GM20431 (cell line): ENCODE measurements at regions not wholly inside any gene's neighbourhood (a gene's known extent, or its start where the extent isn't known, plus 50 kb on each side); places are given as distances from the start of the nearest gene placed in this dataset.
"Not testable (repeated sequence)": the region's sequence is repeated elsewhere in the genome, so short reads cannot be mapped to it uniquely, and the experiment has no call there.

Experiments
- in situ Hi-C: fragments of 300-500 bp; cut with MseI, MboI; formaldehyde crosslinking; loops from one replicate; pipeline ENCODE4 v1.15.0; 2020; ENCODE audit warnings: low sequenced_read_pairs; ENCODE audit not compliant: unreplicated experiment

DNA sequence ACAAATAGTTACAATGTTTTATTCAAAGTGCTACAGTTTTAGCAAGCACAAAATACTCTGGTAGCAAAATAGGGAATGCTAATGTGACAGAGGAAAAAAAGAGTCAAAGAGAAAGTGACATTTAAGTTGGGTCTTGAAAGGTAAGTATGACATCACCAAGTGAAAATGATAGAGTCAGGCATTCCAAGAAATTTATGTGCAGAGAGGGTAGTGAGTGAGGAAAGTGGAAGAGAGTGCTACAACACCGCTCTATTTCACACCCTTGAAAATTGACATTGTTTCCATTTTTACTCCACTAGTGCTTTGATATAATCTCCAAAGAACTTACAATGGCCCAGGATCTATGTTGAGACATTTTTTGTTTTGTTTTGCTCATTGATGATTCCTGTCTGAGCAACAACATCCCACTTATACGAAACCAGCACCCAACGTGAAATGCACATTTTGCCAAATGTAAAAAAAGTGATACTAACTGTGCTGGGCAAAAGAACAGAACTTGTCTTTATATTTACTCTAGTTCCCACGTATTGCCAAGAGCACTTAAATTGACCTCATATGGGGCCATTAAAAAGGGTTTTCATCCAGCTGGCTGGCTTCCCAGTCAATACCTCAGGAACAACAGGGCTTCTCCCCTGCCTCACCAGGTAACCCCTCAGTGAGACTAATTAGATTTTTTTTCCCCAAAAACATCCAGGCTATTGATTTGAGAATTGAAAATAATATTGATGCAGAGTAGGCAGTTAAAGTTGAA lies 206.3 kb upstream of the NR5A2 start:
- in situ Hi-C loops, result no loop called here

DNA sequence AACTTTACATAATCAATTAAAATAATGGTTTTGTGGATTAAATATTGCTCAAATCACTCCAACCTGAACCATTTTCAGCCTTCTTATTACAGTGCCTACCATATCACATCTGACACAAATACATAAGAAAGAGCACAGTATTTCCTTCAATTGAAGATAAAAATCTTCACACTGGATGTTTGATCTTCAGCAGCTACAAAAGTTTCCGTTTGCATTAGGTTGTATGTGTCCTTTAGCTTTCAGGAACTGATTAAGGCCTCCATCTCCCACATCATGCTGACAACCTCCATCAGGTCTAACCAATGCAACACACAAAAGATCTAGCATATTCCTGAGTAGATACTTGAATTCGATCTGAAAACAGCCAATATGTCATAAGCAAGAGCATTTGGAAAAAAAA lies 195.1 kb upstream of the NR5A2 start:
- in situ Hi-C loops, result no loop called here

DNA sequence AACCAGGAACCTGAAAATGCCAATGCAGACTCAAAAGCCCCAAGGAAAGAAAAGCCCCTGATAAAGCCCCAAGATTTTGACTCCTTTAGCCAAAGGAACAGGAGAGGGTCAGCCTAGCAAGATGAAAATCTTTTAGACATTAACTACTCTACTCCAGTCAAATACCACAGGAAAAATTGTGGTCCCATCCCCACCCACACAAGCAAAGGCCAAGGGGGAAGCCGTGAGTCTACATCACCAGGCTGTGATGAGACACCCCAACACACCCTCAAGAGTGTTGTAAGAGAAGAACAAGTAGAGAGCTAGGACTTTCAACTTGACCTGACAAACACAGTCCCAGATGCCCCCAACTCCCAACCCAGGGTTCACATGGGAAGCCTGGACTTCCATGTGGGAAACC lies 192.8 kb upstream of the NR5A2 start:
- in situ Hi-C loops, result no loop called here

DNA sequence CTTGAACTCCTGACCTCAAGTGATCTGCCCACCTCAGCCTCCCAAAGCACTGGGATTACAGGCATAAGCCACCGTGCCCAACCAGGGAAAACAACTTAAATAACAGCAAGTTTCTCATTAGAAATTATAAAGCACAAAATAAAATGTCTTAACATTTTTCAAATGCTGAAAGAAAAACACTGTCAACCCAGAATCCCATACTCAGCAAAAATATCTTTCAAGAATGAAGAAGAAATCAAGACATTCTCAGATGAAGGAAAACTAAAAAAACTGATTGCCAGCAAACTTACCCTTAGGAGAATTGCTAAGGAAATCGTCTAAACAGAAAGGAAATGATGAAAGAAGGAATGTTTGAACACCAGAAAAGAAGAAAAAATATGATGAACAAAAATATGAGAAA lies 191.1 kb upstream of the NR5A2 start:
- in situ Hi-C loops, result no loop called here

DNA sequence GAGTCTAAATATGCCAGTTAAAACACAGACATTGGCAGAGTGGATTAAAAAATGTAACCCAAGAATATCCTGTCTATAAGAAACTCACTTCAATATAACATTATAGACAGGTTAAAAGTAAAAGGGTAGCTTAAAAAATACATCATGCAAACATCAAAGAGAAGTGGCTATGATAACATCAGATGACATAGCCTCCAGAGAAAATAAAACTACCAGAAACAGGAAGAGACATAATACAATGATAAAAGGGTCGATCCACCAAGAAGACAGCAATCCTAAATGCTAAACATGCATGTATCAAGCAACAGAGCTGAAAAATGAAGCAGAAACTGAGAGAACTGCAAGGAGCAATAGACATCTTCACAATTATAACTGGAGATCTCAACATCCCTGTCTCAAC lies 190.2 kb upstream of the NR5A2 start:
- in situ Hi-C loops, result no loop called here

DNA sequence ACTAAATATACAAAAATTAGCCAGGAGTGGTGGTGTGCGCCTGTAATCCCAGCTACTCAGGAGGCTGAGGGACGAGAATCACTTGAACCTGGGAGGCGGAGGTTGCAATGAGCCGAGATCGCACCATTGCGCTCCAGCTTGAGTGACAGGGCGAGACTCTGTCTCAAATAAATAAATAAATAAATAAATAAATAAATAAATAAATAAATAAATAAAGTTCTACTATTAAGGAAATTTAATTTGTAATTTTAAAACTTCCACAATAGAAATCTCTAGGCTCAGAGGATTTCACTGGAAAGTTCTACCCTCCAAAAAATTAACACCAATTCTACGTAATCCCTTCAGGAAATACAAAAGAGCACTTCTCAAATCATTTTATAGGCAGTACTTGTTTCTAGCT lies 187.9 kb upstream of the NR5A2 start:
- in situ Hi-C loops, result not testable (repeated sequence)

DNA sequence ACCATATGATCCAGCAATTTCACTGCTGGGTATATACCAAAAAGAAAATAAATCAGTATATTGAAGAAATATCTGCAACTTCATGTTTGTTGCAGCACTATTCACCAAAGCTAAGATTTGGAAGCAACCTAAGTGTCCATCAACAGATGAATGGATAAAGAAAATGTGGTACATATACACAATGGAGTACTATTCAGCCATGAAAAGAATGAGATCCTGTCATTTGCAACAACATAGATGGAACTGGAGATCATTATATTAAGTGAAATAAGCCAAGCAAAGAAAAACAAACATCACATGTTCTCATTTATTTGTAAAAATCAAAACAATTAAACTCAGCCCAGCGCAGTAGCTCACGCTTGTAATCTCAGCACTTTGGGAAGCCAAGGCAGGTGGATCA lies 184.4 kb upstream of the NR5A2 start:
- in situ Hi-C loops, result not testable (repeated sequence)

DNA sequence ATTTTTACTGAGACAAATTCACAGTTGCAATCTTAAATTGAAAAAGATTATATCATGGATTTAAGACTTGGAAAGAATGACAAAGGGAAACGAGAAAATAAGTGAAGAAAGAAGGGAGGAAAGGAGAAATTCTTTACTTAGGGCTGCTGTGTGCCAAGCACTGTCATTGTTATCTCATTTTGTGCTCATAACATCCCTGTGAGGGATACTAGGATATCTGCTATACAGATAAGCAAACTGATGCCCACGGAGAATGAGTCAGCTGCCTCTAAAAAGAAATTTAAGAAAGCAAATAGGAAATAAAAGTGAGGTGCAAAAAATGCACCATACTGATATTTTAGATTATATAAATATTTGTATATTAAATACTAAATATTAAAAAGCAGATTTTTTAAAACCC lies 183.6 kb upstream of the NR5A2 start:
- in situ Hi-C loops, result no loop called here

DNA sequence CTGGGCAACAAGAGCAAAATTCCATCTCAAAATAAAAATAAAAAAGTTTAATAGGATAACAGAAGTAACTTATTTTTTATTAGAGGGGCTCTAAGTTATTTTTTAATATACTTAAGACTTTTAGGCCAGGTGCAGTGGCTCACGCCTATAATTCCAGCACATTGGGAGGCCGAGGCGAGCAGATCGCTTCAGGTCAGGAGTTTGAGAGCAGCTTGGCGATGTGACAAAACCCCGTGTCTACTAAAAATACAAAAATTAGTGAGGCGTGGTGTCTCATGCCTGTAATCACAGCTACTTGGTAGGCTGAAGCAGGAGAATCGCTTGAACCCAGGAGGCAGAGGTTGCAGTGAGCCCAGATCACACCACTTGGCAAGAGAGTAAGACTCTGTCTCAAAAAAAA lies 180.5 kb upstream of the NR5A2 start:
- in situ Hi-C loops, result no loop called here

DNA sequence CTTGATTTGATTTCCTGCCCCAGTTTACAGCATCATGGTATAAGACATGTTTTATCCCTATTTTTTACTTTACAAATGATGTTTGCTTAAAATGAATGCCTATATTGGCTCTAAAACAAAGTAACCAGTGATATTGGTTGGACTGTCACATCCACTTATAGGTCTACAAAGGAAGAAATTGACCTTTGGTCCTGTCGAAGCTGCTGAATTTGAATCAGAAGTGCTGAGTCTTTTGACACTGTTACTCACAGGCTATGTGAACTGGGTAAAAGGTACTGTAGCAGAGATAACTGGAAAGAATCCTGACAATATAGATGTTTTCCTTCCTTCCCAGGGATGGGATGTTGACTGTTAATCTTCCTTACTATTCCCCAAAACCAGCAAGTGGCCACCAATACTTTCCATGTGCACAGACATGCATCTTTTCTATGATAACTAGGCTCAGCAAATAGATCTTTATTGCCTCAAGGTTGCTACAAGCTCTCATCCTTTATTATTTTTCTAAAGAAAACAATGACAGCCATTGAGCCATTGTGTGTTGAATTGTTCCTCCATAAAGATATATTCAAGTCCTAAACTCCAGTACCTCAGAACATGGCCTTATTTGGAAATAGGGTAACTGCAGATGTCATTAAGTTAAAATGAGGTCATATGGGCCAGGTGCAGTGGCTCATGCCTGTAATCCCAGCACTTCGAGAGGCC lies 175.9 kb upstream of the NR5A2 start:
- in situ Hi-C loops, result no loop called here

DNA sequence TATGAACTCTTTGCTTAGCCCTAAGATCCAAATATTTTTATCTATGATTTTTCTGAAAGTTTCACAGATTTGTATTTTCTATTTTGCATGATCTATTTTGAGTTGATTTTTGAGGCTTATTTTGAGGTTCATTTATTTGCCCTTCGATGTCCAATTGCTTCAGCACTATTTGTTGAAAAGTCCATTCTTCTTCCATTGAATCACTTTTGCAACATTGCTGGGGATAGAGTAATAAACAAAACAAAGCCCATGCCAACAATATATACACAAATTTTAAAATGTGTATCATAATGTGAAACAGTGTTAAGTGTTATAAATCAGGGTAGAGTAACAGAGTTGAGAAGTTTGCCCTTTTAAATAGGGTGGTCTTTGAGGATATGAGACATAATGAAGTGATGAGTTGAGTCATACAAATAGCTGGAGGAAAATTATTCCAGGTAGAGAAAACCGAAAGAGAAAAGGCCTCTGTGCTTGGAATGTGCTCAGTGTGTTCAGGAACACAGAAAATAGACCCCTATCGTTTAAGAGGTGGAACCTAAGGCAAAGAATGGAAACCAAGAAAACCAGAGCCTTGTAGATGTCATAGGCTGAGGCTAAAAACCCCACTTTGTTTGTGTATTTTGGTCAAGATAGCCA lies 172.7 kb upstream of the NR5A2 start:
- in situ Hi-C loops, result no loop called here

DNA sequence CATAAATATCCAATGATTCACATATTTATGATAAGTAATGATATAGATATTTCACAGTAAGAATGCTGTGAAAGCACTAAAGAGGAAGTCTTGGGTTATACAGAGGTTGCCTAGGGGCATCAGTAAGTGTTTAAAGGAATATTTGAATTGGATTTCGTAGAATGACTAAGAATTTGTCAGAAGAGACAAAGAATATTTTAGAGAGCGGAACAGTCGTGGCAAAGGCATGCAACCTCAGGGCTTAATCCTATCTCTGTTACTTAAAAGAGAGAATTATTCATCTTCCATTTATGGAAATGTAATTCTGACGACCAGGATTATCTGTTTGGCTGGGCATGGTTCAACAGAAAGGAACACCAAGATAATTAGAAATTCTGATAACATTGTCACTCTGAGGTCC lies 171.9 kb upstream of the NR5A2 start:
- in situ Hi-C loops, result no loop called here

DNA sequence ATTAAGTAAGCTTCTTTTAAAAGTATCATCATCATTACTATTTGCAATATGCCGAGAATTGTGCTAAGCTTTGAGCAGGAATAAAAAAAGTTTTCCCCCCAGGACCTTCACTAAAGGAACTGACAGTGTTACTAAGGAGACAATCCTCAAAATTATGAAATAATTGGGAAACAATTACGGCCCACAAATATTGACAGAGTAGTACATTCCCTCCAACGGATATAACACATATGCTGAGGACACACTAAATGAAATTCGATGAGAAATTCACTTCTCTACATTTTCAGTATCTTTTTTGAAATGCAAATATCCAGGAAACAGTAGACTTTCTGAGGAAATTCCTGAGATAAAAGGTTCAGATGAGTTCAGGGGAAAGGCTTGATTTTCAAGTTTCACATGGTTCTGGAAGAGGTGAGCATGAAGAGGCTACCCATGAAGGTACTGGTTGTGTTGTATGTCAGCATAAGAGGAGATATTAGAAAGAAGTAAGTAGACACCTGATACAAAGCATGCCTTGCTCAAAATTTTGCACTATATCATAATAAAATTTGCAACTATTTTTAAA lies 171.2 kb upstream of the NR5A2 start:
- in situ Hi-C loops, result no loop called here

DNA sequence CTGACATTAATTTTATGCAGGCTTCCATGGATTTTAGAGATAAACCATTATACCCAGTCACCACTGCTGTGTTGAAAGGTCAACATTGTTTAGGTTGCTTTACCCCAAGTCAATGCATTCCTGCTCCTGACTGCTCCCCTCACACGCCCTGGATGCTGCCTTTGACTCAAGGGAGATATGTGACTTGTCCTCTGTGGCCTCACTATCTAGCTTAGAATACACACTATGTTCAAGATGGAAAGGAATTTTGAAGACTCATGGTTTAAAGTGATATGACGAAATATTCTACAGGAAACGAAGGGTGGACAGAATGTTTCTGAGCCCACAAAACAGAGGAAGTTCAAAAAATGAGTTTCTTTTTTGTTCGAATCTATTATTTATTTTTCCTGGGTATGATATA lies 170.4 kb upstream of the NR5A2 start:
- in situ Hi-C loops, result no loop called here

DNA sequence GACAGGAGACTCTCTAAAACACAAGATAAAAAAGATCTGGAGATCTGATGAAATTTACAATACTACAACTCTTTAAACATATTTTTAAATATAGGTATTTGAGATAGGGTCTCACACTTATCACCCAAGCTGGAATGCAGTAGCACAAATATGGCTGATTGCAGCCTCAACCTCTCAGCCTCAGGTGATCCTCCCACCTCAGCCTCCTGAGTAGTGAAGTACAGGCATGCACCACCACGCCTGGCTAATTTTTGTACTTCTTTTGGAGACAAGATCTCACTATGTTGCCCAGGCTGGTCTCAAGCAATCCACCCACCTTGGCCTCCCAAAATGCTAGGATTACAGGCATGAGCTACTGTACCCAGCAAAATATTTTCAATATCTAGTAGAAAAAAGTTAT lies 170.0 kb upstream of the NR5A2 start:
- in situ Hi-C loops, result no loop called here

DNA sequence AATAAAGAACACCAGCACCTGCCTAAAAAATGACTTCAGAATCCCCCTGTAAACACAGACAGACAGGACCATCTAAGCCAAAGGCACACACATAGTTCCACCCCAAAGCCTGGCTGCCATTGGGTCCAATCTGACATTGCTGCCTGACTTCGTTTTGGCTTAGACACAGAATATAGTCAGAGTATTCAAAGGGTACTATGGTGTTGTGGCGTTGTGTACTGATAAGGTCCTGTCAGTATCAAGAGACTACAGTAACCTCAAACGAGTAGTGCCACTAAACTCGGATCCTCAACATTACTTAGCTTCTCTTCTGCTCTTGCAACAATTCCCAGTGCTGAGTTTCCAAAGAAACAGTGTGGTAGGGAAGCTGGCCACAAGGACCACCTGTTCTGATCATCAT lies 169.3 kb upstream of the NR5A2 start:
- in situ Hi-C loops, result no loop called here

DNA sequence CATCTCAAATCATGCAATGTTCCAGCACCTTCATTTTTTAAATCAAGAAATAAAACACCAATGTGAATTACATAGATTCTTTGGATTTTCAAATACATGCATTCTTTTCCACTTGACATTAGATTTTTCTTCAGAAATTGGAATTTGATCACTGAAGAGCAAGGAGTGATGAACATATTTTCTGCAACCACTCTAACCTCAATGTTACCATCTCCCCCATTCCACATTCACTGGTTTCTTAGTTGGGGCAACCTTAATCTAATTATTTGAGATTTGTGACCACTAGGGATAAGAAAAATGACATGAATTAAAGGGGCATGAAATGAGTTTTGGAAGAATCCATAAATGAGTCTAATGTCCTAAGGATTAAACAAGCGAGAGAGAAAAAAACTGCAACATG lies 168.7 kb upstream of the NR5A2 start:
- in situ Hi-C loops, result no loop called here

DNA sequence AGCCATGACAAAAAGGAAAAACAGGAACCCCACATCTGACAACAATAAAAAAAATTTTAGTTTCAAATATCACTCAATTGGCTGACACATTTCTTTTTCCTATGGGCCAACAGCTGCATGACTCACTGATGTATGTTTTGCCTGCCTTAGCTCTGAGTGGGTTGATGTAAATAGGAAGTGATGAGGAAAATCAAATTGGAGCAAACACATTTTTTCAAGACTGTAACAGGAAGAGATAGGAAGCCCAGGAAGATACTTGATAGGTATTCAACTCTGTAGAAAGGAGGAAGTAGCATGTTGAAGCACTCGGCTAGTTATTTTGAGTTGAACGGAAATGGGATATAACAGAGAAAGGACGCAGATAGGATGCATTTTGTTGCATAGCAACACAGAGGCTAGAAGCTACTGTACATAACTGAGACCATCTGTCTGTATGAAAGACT lies 168.0 kb upstream of the NR5A2 start:
- in situ Hi-C loops, result no loop called here

DNA sequence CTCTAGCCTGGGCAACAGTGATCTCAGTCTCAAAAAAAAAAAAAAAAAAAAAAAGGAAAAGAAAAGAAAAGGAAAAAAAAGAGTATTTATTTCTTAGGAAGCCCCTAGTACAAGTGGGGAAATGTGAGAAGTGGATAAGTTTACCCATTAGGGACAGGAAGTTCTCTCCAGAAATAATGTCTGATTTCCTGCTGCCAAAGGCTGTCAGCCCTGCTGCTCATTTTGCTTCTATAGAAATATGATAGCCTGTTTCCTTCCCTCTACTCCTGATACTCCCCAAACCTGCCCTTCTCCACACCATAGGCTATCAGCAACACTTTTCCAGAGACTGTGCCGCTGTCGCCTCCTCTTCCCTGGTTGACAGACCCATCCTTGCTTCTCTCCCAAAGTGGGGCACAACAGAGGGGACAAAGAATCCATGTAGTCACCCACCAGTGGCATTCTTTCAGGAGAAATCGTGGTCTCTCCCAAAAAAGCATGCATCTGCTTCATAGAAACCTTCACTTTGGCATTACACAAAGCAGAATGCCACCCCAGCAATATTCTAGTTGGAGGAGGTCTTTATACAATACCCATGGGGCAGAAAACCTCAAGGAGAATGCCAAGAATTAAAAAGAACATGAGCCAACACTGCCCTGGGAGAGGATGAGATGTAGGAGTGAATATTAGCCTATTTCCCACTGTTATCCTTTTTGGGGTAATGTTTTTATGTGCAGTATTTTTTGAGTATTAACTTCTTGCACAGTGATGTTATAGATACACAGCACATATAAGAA lies 166.3 kb upstream of the NR5A2 start:
- in situ Hi-C loops, result no loop called here

DNA sequence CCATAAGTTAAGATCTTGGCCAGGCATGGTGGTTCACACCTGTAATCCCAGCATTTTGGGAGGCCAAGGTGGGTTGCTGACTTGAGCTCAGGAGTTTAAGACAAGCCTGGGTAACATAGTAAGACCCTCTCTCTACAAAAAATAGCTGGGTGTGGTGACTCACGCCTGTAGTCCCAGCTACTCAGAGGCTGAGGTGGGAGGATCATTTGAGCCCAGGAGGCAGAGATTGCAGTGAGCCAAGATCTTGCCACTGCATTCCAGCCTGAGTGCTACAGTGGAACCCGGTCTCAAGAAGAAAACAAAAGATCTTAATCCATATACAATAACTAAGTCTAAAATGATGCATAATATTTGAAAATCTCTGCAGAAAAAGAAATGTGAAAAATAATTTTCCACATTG lies 165.5 kb upstream of the NR5A2 start:
- in situ Hi-C loops, result no loop called here
